Activated CD4-positive, alpha-beta T cell treated with anti-CD3 and anti-CD28 coated beads for 24 hours (primary cell): ENCODE measurements at regions not wholly inside any gene's neighbourhood (a gene's known extent, or its start where the extent isn't known, plus 50 kb on each side); places are given as distances from the start of the nearest gene placed in this dataset.

ENCODE experiments used
- DNase-seq, 2 donors: peaks; one replicate each; pipeline ENCODE4 v3.0.0-alpha.2; 2020; ENCODE audit warnings: low read depth in 2 of 2

GRCh38 chr6:91713911-91714310 is 1127.0 kb upstream of the MAP3K7 start:
- DNase-seq = no peak

GRCh38 chr6:91711518-91711917 is 1124.6 kb upstream of the MAP3K7 start:
- no peak for DNase-seq

GRCh38 chr6:91710342-91710741 is 1123.5 kb upstream of the MAP3K7 start:
- no peak for DNase-seq

GRCh38 chr6:91708534-91708933 is 1121.7 kb upstream of the MAP3K7 start:
- DNase-seq = no peak

- DNase-seq = no peak
These were observed 1118.8 kb upstream of the MAP3K7 start for GRCh38 chr6:91705646-91706045.

GRCh38 chr6:91704531-91704930 is 1117.7 kb upstream of the MAP3K7 start:
- DNase-seq = no peak

- DNase-seq = no peak
These were observed 1110.3 kb upstream of the MAP3K7 start for GRCh38 chr6:91697010-91697695.

- no peak for DNase-seq
These were observed 1108.3 kb upstream of the MAP3K7 start for GRCh38 chr6:91695221-91695620.

GRCh38 chr6:91694016-91694654 is 1107.3 kb upstream of the MAP3K7 start:
- no peak for DNase-seq

GRCh38 chr6:91691449-91691848 is 1104.6 kb upstream of the MAP3K7 start:
- DNase-seq = no peak

GRCh38 chr6:91683240-91683639 is 1096.4 kb upstream of the MAP3K7 start:
- DNase-seq = no peak

GRCh38 chr6:91681296-91681695 is 1094.4 kb upstream of the MAP3K7 start:
- DNase-seq = no peak

- DNase-seq = no peak
These were observed 1092.0 kb upstream of the MAP3K7 start for GRCh38 chr6:91678679-91679446.

- no peak for DNase-seq
These were observed 1085.3 kb upstream of the MAP3K7 start for GRCh38 chr6:91672201-91672600.

- DNase-seq = no peak
These were observed 1083.0 kb upstream of the MAP3K7 start for GRCh38 chr6:91669871-91670268.

- DNase-seq = no peak
These were observed 1082.4 kb upstream of the MAP3K7 start for GRCh38 chr6:91669154-91669870.

- DNase-seq = no peak
These were observed 1080.7 kb upstream of the MAP3K7 start for GRCh38 chr6:91667596-91667995.

GRCh38 chr6:91664327-91664959 is 1077.6 kb upstream of the MAP3K7 start:
- no peak for DNase-seq

GRCh38 chr6:91660893-91661292 is 1074.0 kb upstream of the MAP3K7 start:
- no peak for DNase-seq

GRCh38 chr6:91659891-91660290 is 1073.0 kb upstream of the MAP3K7 start:
- no peak for DNase-seq

- DNase-seq = no peak
These were observed 1067.9 kb upstream of the MAP3K7 start for GRCh38 chr6:91654793-91655192.

GRCh38 chr6:91654357-91654756 is 1067.5 kb upstream of the MAP3K7 start:
- no peak for DNase-seq
